ENCODE measurements at regions not wholly inside any gene's neighbourhood (a gene's known extent, or its start where the extent isn't known, plus 50 kb on each side); places are given as distances from the start of the nearest gene placed in this dataset.

GRCh38 chr12:83960767-83961166, 951.8 kb downstream of the SLC6A15 start:
- in situ Hi-C loops (cut with MboI; ENCODE audit: low sequenced_read_pairs, unreplicated experiment) = no loop called here
- DNase-seq (ENCODE audit: low spot score) = no peak
- TF ChIP-seq, protein P1, sequence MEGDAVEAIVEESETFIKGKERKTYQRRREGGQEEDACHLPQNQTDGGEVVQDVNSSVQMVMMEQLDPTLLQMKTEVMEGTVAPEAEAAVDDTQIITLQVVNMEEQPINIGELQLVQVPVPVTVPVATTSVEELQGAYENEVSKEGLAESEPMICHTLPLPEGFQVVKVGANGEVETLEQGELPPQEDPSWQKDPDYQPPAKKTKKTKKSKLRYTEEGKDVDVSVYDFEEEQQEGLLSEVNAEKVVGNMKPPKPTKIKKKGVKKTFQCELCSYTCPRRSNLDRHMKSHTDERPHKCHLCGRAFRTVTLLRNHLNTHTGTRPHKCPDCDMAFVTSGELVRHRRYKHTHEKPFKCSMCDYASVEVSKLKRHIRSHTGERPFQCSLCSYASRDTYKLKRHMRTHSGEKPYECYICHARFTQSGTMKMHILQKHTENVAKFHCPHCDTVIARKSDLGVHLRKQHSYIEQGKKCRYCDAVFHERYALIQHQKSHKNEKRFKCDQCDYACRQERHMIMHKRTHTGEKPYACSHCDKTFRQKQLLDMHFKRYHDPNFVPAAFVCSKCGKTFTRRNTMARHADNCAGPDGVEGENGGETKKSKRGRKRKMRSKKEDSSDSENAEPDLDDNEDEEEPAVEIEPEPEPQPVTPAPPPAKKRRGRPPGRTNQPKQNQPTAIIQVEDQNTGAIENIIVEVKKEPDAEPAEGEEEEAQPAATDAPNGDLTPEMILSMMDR (IDR thresholded peaks at IDR 0.05; ENCODE audit: borderline replicate concordance, control extremely low read depth, extremely low read depth, insufficient read depth, missing control alignments) = no peak

DNA sequence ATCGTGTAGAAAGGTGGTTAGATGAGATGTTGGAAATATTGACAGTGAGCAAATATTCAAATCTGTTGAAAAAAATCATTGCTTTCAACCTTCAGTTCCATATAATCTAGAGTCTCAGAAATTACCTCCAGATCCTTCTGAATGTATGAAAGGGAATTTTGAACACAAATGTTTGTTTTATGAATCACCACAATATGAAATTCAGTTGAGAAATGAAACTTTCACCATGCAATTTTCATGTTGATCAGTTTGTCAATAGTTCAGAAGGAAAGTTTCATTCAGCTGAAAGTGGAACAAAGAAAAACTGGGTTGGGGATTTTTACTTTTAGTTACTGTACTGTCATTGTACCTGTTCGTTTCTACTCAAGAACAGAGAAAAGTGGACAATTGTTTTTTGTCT, 953.6 kb downstream of the SLC6A15 start:
- no peak for DNase-seq (ENCODE audit: low spot score)
- in situ Hi-C loops (cut with MboI; ENCODE audit: low sequenced_read_pairs, unreplicated experiment) = no loop called here
- TF ChIP-seq, protein P1 (IDR thresholded peaks at IDR 0.05; ENCODE audit: borderline replicate concordance, control extremely low read depth, extremely low read depth, insufficient read depth, missing control alignments) = no peak

GRCh38 chr12:83954956-83955601, 957.5 kb downstream of the SLC6A15 start:
- in situ Hi-C loops (cut with MboI; ENCODE audit: low sequenced_read_pairs, unreplicated experiment) = no loop called here
- no peak for DNase-seq (ENCODE audit: low spot score)
- TF ChIP-seq, protein P1 (IDR thresholded peaks at IDR 0.05; ENCODE audit: borderline replicate concordance, control extremely low read depth, extremely low read depth, insufficient read depth, missing control alignments) = peak; percentile 37

DNA sequence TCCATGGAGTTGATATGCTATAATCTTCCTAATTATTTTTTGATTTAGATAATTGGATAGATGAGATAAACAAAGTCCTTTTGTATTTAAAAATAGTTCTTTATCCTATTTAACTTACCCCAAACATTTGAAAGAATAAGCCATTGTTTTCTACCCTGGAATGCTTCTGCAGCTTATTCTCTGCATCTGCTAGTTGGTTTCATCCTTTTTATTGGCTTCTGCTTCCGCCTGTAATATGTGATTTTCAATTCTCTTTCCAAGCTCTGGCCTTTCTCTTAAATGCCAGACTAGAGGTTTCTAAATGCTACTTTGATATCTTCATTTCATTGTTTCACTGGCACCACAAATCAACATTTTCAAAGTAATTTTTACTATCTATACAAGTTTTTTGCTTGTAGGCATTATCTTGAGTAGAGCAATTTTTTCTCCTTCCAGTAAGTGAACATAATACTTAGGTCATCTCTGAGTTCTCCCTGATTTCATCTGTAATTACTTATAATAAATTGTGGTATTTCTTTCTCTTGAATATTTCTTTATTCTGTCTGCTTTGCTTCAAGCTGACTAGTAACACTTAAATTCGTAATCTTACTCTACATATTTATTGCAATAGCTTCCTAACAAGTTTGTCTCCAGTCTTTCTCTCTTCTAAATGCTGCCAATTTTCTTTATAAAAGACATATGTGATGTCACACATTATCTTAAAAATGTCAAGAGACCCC, 958.4 kb downstream of the SLC6A15 start:
- no peak for DNase-seq (ENCODE audit: low spot score)
- in situ Hi-C loops (cut with MboI; ENCODE audit: low sequenced_read_pairs, unreplicated experiment) = no loop called here
- TF ChIP-seq, protein P1 (IDR thresholded peaks at IDR 0.05; ENCODE audit: borderline replicate concordance, control extremely low read depth, extremely low read depth, insufficient read depth, missing control alignments) = no peak

GRCh38 chr12:83945871-83946270, 966.7 kb downstream of the SLC6A15 start:
- in situ Hi-C loops (cut with MboI; ENCODE audit: low sequenced_read_pairs, unreplicated experiment) = no loop called here
- TF ChIP-seq, protein P1 (IDR thresholded peaks at IDR 0.05; ENCODE audit: borderline replicate concordance, control extremely low read depth, extremely low read depth, insufficient read depth, missing control alignments) = no peak
- DNase-seq (ENCODE audit: low spot score) = no peak

DNA sequence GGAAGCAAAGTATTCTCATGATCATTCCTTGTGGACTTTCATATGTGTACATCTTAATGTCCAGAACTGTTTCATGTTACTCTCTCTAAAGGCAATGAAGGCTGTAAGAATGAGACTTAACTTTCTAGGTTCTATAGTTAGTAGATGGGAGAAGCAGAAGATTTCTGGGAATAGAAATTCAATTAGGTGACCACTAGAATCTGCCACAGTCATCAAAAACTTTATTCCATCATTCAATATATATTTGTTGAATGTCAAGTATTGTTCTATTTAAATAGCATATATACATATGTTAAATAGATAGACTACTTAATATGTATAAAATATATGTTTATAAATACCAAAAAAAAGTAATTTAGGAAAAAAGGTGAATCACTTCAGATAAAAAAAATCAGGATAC, 972.9 kb downstream of the SLC6A15 start:
- in situ Hi-C loops (cut with MboI; ENCODE audit: low sequenced_read_pairs, unreplicated experiment) = no loop called here
- no peak for DNase-seq (ENCODE audit: low spot score)
- TF ChIP-seq, protein P1 (IDR thresholded peaks at IDR 0.05; ENCODE audit: borderline replicate concordance, control extremely low read depth, extremely low read depth, insufficient read depth, missing control alignments) = no peak
